ENCODE measurements at regions not wholly inside any gene's neighbourhood (a gene's known extent, or its start where the extent isn't known, plus 50 kb on each side); places are given as distances from the start of the nearest gene placed in this dataset.

DNA sequence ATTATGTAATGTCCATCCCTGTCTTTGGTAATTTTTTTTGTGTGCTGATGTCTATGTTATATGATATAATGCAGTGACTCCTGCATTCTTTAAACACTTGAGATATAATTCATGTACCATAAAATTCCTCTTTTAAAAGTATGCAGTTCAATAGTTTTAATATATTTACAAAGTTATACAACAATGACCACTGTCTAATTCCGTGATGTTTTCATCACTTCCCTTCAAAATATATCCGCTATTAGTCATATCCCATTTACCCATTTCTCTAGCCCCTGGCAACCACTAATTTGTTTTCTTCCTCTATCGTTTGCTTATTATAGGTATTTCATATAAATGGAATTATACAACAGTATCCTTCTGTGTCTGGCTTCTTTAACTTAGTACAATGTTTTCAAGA is 64.9 kb upstream of the SUCLG2 start:
- ChIA-PET CTCF (ENCODE audit: partially characterized antibody) (interaction anchor here (0.7 kb wide), 1 partner anchor 48 kb away, joined by 4 read pairs; no protein-coding TSS in a partner anchor), POLR2A (ENCODE audit: partially characterized antibody) (no interaction called here)
- FAIRE-seq: no peak
- Histone ChIP-seq H3K4me3 (ENCODE audit: extremely low read depth in 1 of 4, insufficient read depth in 2 of 4, low read depth in 3 of 4, low read length in 4 of 4) (no peak overlapping the region), H3K79me1 (ENCODE audit: low read depth, low read length) (no peaks in the 10 kb centered on the region), H3K4me1 (replicated peaks in 1 of 4; ENCODE audit: control insufficient read depth in 3 of 4, insufficient read depth in 4 of 4, low read length in 3 of 4) (peaks cover 0 to 5% (median 0%) of the 10 kb centered on the region in 4 experiments; a peak in 3 of 7 replicates), H2BK20ac (ENCODE audit: low read length) (no peak overlapping the region), H4K8ac (ENCODE audit: extremely low read depth, insufficient read depth, low read length) (no peak overlapping the region), H3K14ac (ENCODE audit: insufficient read length) (no peak overlapping the region), H3K27ac (ENCODE audit: low read depth, low read length) (no peak overlapping the region), H3K9ac (replicated peaks in 1 of 4; ENCODE audit: extremely low read depth in 1 of 4, low read depth in 3 of 4, low read length in 3 of 4) (no peak overlapping the region), H3K23ac (ENCODE audit: insufficient read length) (no peak overlapping the region), H3K79me2 (ENCODE audit: control insufficient read depth in 1 of 2, insufficient read depth in 2 of 2, low read length in 2 of 2) (no peaks in the 10 kb centered on the region), H3K27me3 (replicated peaks in 1 of 4; ENCODE audit: control insufficient read depth in 3 of 4, extremely low read depth in 1 of 4, insufficient read depth in 3 of 4, low read length in 3 of 4) (no peaks in the 10 kb centered on the region), H3K9me3 (ENCODE audit: insufficient read depth in 2 of 2, low read depth in 1 of 2, low read length in 1 of 2) (no peaks in the 10 kb centered on the region), H4K5ac (ENCODE audit: insufficient read length, low read depth, low read length) (no peak overlapping the region), H4K91ac (replicated peaks; ENCODE audit: insufficient read length, low read length) (no peak overlapping the region), H2BK120ac (replicated peaks; ENCODE audit: low read depth, low read length) (no peak overlapping the region), H3K4me2 (ENCODE audit: insufficient read depth in 1 of 2, low read depth in 2 of 2, low read length in 2 of 2) (no peak overlapping the region), H2AFZ (ENCODE audit: low read length) (no peak overlapping the region), H3K36me3 (ENCODE audit: control insufficient read depth in 2 of 4, insufficient read depth in 4 of 4, low read length in 3 of 4) (no peaks in the 10 kb centered on the region; a peak in 2 of 8 replicates), H2BK5ac (ENCODE audit: low read depth, low read length) (no peak overlapping the region), H2AK5ac (ENCODE audit: low read depth, low read length) (no peak overlapping the region), H3K4ac (replicated peaks; ENCODE audit: insufficient read length, low read depth, low read length) (no peak overlapping the region), H3K23me2 (ENCODE audit: low read depth, low read length) (no peaks in the 10 kb centered on the region), H2BK15ac (ENCODE audit: low read length) (no peak overlapping the region), H4K20me1 (replicated peaks in 1 of 2; ENCODE audit: control insufficient read depth in 1 of 2, insufficient read depth in 2 of 2, low read length in 2 of 2) (no peaks in the 10 kb centered on the region), H3K18ac (ENCODE audit: extremely low read depth, low read length) (no peak overlapping the region), H3K56ac (replicated peaks; ENCODE audit: insufficient read length, low read depth, low read length) (no peak overlapping the region), H2BK12ac (ENCODE audit: low read depth, low read length) (no peak overlapping the region)
- no peak for DNase-seq (ENCODE audit: low read depth in 1 of 2, low spot score in 2 of 2)
- 87% methylated on average over 3 of the region's 3 CpGs; no CpG with 5 or more reads in 1 of the 2 experiments for WGBS, 2 experiments (ENCODE audit: extremely low coverage in 1 of 2, insufficient coverage in 1 of 2, insufficient read length in 1 of 2, insufficient replicate concordance in 2 of 2, low coverage in 1 of 2, low lambda C conversion rate in 2 of 2, missing lambda C conversion rate in 1 of 2)
- no peak for TF ChIP-seq TBP (IDR thresholded peaks at IDR 0.05; ENCODE audit: low read depth, low read length)
- TF ChIP-seq TEAD4 (IDR thresholded peaks at IDR 0.05; ENCODE audit: low read depth, low read length): no peak
- no peak for TF ChIP-seq SP2 (IDR thresholded peaks at IDR 0.05; ENCODE audit: low read length)
- no peak for TF ChIP-seq RNF2 (IDR thresholded peaks at IDR 0.05; ENCODE audit: borderline replicate concordance, low read depth, low read length, missing control alignments, poor library complexity, severe bottlenecking)
- no peak for TF ChIP-seq RFX5 (IDR thresholded peaks at IDR 0.05; ENCODE audit: borderline replicate concordance, low read depth, low read length)
- TF ChIP-seq NRF1 (IDR thresholded peaks at IDR 0.05; ENCODE audit: low read depth, low read length): no peak
- TF ChIP-seq HDAC6 (IDR thresholded peaks at IDR 0.05; ENCODE audit: low read depth, low read length): no peak
- TF ChIP-seq RAD21 (IDR thresholded peaks at IDR 0.05 in 1 of 2, conservative IDR thresholded peaks at IDR 0.05 in 1 of 2; ENCODE audit: low read depth in 2 of 2, low read length in 2 of 2): no peak
- no peak for TF ChIP-seq POLR2A (IDR thresholded peaks at IDR 0.05; ENCODE audit: control extremely low read depth in 1 of 2, low read depth in 2 of 2, low read length in 2 of 2)
- TF ChIP-seq CBX5 (IDR thresholded peaks at IDR 0.05; ENCODE audit: low read depth, low read length): no peak
